NCI-H2171 treated with DMSO at 0.1 percent for 48 hours (cell line): ENCODE measurements at regions not wholly inside any gene's neighbourhood (a gene's known extent, or its start where the extent isn't known, plus 50 kb on each side); places are given as distances from the start of the nearest gene placed in this dataset.
A peak's percentile ranks its signal among the peaks of the same experiment; 100 is the strongest.
"Not testable (repeated sequence)": the region's sequence is repeated elsewhere in the genome, so short reads cannot be mapped to it uniquely, and the experiment has no call there.

Source experiments
- DNase-seq: peaks from one replicate; lab custom pipeline; 2025; lab: John Stamatoyannopoulos, UW

GRCh38 chr2:36163520-36164254, 191.9 kb upstream of the CRIM1 start:
- DNase-seq = no peak

GRCh38 chr2:36157093-36157492, 198.5 kb upstream of the CRIM1 start:
- DNase-seq = not testable (repeated sequence)

DNA sequence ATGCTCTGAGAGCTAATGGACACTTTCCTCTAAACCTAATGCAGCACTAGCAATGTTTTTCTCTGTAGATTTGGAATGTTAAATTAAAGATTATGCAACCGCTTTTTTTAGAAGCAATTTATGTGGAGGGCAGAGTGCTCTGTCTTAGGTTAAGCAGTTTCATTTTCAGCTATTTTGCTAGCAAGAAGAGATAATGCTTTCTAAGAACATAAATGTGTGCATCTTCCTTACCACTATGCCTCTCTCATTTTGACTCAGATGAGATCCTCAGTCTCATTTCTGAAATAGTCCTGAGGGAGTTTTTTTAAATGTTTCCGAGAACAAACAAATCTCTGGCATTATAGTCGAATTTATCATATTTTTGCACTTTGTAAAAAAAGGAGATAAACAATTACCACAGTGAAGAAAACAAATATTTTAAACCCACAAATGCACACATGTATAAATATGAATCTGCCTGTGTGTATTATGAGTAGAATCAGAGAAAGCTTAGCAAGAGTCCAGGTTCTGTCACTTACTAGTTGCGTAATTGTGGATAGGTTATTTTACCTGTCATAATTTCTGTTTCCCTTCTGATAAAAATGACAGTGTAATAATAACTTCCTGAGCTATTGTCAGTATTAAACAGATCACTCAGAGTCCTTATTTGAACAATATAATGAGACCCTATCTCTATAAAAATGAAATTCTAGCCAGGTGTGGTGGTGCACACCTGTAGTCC, 207.7 kb upstream of the CRIM1 start:
- DNase-seq = no peak

- no peak for DNase-seq
Observed at GRCh38 chr2:36146765-36147164, 208.8 kb upstream of the CRIM1 start.

- no peak for DNase-seq
Observed at GRCh38 chr2:36140391-36140790, 215.2 kb upstream of the CRIM1 start.

DNA sequence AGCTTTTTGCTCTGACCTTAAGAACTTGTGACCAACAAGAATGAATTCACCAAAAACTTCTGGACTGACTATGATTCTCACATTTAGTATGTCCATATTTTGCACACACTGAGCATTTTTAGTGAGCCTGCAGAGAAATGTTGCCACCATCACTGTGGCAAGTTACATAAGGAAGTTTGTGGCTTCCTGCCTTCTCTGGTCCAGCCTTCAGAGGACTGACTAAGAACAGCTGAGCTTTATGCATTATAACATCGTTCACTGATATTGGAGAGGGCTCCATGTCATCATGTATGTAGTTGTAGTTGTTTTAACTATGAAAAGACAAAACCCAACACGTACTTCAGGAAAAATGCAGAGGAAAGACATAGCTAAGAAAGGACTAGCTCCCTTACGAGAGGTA, 218.0 kb upstream of the CRIM1 start:
- DNase-seq = no peak

DNA sequence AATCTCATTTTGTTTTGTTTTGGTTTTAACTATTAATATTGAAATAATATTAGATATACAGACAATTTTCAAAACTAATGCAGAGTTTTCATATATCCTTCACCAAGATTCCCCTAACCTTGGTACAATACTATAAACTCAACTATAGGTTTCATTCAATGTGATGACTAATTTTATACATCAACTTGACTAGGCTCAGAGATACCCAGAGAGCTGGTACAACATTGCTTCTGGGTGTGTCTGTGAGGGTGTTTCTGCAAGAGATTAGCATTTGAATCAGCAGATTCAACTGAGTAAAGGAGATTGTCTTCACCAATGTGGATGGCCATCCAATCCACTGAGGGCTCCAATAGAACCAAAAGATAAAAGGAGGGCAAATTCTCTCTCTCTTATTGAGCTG, 221.3 kb upstream of the CRIM1 start:
- no peak for DNase-seq

DNA sequence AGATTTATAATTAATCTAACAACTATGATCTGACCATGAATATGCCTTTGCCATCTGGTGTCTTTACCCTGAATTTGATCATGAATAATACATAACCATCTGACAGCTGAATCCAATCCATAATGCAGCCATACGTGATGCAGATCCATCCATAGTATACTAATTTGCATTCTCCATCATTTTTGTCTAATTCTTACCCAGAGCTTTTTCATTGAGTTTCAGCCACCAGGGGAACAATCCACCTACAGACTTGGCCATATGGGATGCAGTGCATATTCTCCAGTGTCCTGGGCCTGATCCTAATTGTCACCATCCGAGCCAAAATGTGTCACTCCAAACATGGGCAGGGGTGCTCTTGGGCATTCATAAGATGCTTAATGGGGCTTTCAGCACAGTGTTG, 227.2 kb upstream of the CRIM1 start:
- no peak for DNase-seq

DNA sequence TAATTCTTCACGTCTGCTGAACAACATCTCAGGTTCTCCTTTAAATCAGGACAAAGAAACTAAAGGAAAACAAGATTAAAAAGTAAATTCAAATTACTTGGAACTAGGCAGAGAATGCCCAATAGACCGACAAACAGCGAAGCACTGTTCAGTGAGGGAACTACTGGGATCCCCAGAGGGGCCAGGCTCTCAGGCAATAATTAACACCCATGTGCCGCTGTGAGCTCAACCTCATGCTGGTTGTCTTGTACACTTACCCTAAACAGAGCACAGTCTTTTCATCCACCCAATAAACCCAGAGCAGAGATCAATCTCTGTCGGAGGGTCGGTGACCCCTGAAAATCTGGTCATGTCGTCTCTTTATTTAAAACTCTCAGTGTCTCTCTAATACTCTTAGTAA, 229.9 kb upstream of the CRIM1 start:
- DNase-seq = no peak

GRCh38 chr2:36123995-36124394, 231.6 kb upstream of the CRIM1 start:
- no peak for DNase-seq

DNA sequence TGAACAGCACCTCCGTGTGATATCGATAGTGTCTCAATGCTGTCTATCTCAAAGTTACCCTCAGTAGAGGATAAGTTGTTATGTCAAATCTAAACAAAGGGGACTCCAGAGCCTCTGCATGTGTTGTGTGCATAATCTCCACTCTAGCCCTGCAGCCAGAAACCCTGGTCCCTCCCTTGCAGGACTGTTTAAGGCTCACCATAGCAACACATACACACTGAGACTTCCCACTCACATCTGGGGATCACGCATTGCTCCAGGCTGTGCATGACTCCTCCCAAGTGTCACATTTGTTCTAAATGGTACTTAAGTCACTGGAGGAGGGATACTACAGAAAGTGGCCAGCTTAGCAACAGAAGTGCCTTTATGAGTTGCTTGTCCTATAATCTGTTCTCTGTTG, 258.6 kb upstream of the CRIM1 start:
- no peak for DNase-seq

GRCh38 chr2:36091844-36092741, 263.5 kb upstream of the CRIM1 start:
- not testable (repeated sequence) for DNase-seq

DNA sequence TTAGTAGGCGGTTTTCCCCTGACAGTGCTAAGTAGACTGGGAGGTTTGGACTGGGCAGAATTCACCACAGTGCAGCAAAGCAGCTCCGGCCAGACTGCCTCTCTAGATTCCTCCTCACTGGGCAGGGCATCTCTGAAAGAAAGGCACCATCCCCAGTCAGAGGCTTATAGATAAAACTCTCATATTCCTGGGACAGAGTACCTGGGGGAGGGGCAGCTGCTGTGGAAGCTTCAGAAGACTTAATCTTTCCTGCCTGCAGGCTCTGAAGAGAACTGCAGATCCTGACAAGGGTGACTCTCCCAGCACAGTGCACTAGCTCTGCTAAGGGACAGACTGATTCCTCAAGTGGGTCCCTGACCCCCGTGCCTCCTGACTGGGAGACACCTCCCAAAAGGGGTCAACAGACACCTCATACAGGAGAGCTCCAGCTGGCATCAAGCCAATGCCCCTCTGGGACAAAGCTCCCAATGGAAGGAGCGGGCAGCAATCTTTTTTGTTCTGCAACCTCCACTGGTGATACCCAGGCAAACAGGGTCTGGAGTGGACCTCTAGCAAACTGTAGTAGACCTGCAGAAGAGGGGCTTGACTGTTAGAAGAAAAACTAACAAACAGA, 266.8 kb upstream of the CRIM1 start:
- no peak for DNase-seq

DNA sequence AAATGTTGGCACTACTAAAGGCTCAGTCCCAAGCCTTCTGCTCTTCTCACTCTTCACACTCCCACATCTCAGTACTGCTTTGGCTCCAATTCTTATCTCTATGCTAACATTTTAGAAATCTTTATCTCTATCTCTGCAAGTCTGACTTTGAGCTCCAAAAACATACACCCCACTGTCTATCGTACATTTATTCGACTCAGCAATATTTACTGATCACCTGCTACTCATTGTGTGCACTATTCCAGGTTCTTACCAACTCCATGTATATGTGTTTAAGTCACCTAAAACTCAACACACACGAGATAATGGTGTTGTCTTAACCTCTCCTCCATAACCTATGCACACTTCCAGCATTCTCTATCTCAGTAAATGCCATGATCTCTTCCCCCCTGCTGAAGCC, 268.2 kb upstream of the CRIM1 start:
- DNase-seq = no peak

DNA sequence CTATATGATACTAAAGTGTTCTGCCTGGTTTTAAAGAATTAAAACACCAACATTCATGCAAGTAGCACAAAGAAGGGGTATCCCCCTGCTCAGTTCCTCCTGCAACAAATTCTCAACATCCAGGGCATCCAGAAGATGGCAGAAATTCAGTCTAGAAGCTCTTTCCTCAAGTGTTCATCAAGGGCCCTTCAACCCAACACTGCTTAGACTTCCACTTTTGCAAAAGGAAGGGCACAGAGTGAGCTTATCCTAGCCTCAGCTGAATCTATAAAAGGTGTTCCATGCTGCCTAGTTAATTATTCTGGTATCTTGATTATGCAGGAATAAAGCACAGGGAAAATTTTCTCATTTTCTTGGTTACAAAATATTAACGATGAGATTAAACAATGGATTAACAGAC, 275.8 kb upstream of the CRIM1 start:
- no peak for DNase-seq

- no peak for DNase-seq
Observed at GRCh38 chr2:36074008-36074407, 281.6 kb upstream of the CRIM1 start.

DNA sequence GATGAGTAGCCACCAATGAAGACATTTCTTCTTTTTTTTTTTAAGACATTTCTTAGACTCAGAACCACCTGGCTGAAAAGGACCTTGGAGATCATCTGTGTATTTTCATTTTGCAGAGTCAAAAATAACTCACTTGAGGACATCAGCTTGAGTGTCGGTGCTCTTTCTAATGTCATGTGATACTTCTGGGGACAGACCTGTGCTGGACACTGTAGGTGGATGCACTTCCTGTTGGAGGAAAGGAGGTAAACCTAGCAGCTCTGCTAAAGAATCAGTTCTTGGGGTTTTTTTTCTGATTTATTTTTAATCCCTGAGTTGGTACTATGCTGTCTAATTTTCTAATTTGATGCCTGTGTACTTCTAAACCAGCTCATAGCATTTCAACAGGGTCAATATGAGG, 283.9 kb upstream of the CRIM1 start:
- no peak for DNase-seq

DNA sequence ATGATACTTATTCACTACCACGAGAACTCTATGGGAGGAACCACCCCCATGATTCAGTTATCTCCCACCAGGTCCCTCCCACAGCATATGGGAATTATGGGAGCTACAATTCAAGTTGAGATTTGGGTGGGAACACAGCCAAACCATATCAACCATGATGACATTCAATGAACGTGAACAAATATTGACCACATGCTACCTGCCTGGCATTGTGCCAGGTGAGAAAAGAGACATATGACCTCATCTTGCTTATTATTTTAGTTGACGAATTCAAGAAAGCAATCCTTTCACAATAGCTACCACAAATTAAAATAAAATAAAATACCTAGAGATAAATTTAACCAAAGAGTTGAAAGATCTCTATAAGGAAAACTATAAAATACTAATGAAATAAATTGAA, 286.5 kb upstream of the CRIM1 start:
- peak; percentile 68 for DNase-seq

- peak; percentile 74 for DNase-seq
Observed at GRCh38 chr2:36068086-36068485, 287.5 kb upstream of the CRIM1 start.

DNA sequence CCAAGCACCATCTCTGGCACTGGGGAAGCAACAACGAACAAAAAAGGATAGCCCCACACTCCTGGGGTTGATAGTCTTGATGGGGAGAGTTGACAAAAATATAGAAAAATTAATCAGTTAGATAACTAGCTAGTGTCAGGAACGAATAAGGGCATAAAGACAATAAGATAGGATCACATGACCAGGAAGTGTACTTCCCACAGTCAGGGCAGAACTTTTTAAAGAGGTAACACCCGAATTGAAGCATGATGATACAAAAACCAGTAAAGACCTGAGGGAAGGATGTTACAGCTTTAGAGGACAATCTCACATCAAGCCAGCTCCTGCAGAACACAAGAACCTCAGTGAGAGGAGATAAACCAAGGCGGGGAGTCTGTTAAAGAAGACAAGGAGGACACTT, 295.4 kb upstream of the CRIM1 start:
- DNase-seq = no peak

GRCh38 chr2:36059691-36060090, 295.9 kb upstream of the CRIM1 start:
- no peak for DNase-seq

- no peak for DNase-seq
Observed at GRCh38 chr2:36058953-36059352, 296.6 kb upstream of the CRIM1 start.
